Skeletal muscle cell (primary cell): ENCODE measurements at regions not wholly inside any gene's neighbourhood (a gene's known extent, or its start where the extent isn't known, plus 50 kb on each side); places are given as distances from the start of the nearest gene placed in this dataset.

Experiments
- DNase-seq: peaks from one replicate; pipeline ENCODE4 v3.0.0-alpha.2; 2010; ENCODE audit warnings: low read depth
- H3K4me3 ChIP-seq: 2 replicates; pipeline ENCODE4 v1.5.1; 2011; ENCODE audit warnings: low read depth, mild to moderate bottlenecking, control low read depth, low read length, moderate library complexity

GRCh38 chr12:90129366-90130030 is 420.9 kb upstream of the ATP2B1 start:
- no peak for DNase-seq
- no peak overlapping the region for H3K4me3 ChIP-seq

- H3K4me3 ChIP-seq, result no peak overlapping the region
- DNase-seq, result no peak
These were observed 419.9 kb upstream of the ATP2B1 start for GRCh38 chr12:90128526-90128925.

GRCh38 chr12:90126125-90126524 is 417.5 kb upstream of the ATP2B1 start:
- no peak overlapping the region for H3K4me3 ChIP-seq
- no peak for DNase-seq

GRCh38 chr12:90124914-90125313 is 416.3 kb upstream of the ATP2B1 start:
- H3K4me3 ChIP-seq, result no peak overlapping the region
- DNase-seq, result no peak

- H3K4me3 ChIP-seq, result no peak overlapping the region
- DNase-seq, result no peak
These were observed 415.7 kb upstream of the ATP2B1 start for GRCh38 chr12:90124289-90124688.

GRCh38 chr12:90122681-90123080 is 414.0 kb upstream of the ATP2B1 start:
- H3K4me3 ChIP-seq, result no peak overlapping the region
- DNase-seq, result no peak

- no peak for DNase-seq
- H3K4me3 ChIP-seq, result no peak overlapping the region
These were observed 412.0 kb upstream of the ATP2B1 start for GRCh38 chr12:90120627-90121026.

- no peak for DNase-seq
- no peak overlapping the region for H3K4me3 ChIP-seq
These were observed 404.0 kb upstream of the ATP2B1 start for GRCh38 chr12:90112666-90113065.

- no peak for DNase-seq
- H3K4me3 ChIP-seq, result no peak overlapping the region
These were observed 403.3 kb upstream of the ATP2B1 start for GRCh38 chr12:90111791-90112580.

- no peak overlapping the region for H3K4me3 ChIP-seq
These were observed 397.9 kb upstream of the ATP2B1 start for GRCh38 chr12:90106568-90106967.

GRCh38 chr12:90102957-90103652 is 394.5 kb upstream of the ATP2B1 start:
- DNase-seq, result no peak
- H3K4me3 ChIP-seq, result no peak overlapping the region

More at GRCh38 chr12:90106568-90106967, 397.9 kb upstream of the ATP2B1 start:
- DNase-seq, result no peak

- no peak for DNase-seq
- H3K4me3 ChIP-seq, result no peak overlapping the region
These were observed 391.9 kb upstream of the ATP2B1 start for GRCh38 chr12:90100579-90100978.

GRCh38 chr12:90099288-90099687 is 390.6 kb upstream of the ATP2B1 start:
- DNase-seq, result no peak
- H3K4me3 ChIP-seq, result no peak overlapping the region

GRCh38 chr12:90098132-90098779 is 389.6 kb upstream of the ATP2B1 start:
- H3K4me3 ChIP-seq, result no peak overlapping the region
- DNase-seq, result no peak

GRCh38 chr12:90091809-90092208 is 383.2 kb upstream of the ATP2B1 start:
- no peak overlapping the region for H3K4me3 ChIP-seq
- DNase-seq, result no peak

GRCh38 chr12:90090929-90091651 is 382.5 kb upstream of the ATP2B1 start:
- H3K4me3 ChIP-seq, result no peak overlapping the region
- DNase-seq, result peak; percentile 95

GRCh38 chr12:90086281-90086680 is 377.6 kb upstream of the ATP2B1 start:
- no peak overlapping the region for H3K4me3 ChIP-seq
- no peak for DNase-seq

- peak; percentile 29 for DNase-seq
- no peak overlapping the region for H3K4me3 ChIP-seq
These were observed 377.0 kb upstream of the ATP2B1 start for GRCh38 chr12:90085494-90086274.

GRCh38 chr12:90084018-90084417 is 375.4 kb upstream of the ATP2B1 start:
- DNase-seq, result no peak
- no peak overlapping the region for H3K4me3 ChIP-seq
